Activated T-cell treated with anti-CD3 and anti-CD28 coated beads, Interleukin-2, amount 50 U/mL, for 24 hours (primary cell): ENCODE measurements at regions not wholly inside any gene's neighbourhood (a gene's known extent, or its start where the extent isn't known, plus 50 kb on each side); places are given as distances from the start of the nearest gene placed in this dataset.

Experiments used
- DNase-seq: peaks from one replicate; pipeline ENCODE4 v3.0.0-alpha.2; 2020
- H3K27ac Mint-ChIP-seq: 2 replicates; pipeline ENCODE4 v1.8.0; 2020; ENCODE audit warnings: mild to moderate bottlenecking, mixed read lengths
- H3K27me3 Mint-ChIP-seq: 2 replicates; pipeline ENCODE4 v1.8.0; 2020; ENCODE audit warnings: mixed read lengths
- H3K36me3 Mint-ChIP-seq: 2 replicates; pipeline ENCODE4 v1.8.0; 2020; ENCODE audit warnings: low read depth, mixed read lengths
- H3K4me1 Mint-ChIP-seq: 2 replicates; pipeline ENCODE4 v1.8.0; 2020; ENCODE audit warnings: low read depth, mixed read lengths
- H3K4me3 Mint-ChIP-seq: 2 replicates; pipeline ENCODE4 v1.8.0; 2020; ENCODE audit warnings: mild to moderate bottlenecking, moderate library complexity, mixed read lengths
- H3K9me3 Mint-ChIP-seq: 2 replicates; pipeline ENCODE4 v1.8.0; 2020; ENCODE audit warnings: mixed read lengths

- H3K27ac Mint-ChIP-seq, result no peak overlapping the region
- no peak overlapping the region for H3K4me3 Mint-ChIP-seq
- H3K36me3 Mint-ChIP-seq, result no peaks in the 10 kb centered on the region
- DNase-seq, result no peak
- H3K4me1 Mint-ChIP-seq, result no peaks in the 10 kb centered on the region
- no peaks in the 10 kb centered on the region for H3K27me3 Mint-ChIP-seq
- H3K9me3 Mint-ChIP-seq, result no peaks in the 10 kb centered on the region
These were observed 349.2 kb downstream of the GLRX3 start for GRCh38 chr10:130485236-130485957.

- Mint-ChIP-seq H3K4me3 (no peak overlapping the region), H3K36me3 (no peaks in the 10 kb centered on the region), H3K9me3 (no peaks in the 10 kb centered on the region), H3K27me3 (no peaks in the 10 kb centered on the region), H3K27ac (no peak overlapping the region), H3K4me1 (no peaks in the 10 kb centered on the region)
- no peak for DNase-seq
These were observed 350.0 kb downstream of the GLRX3 start for GRCh38 chr10:130485958-130486895.

GRCh38 chr10:130486906-130487305 lies 350.7 kb downstream of the GLRX3 start:
- Mint-ChIP-seq H3K27me3 (no peaks in the 10 kb centered on the region), H3K4me3 (no peak overlapping the region), H3K27ac (no peak overlapping the region), H3K9me3 (no peaks in the 10 kb centered on the region), H3K36me3 (no peaks in the 10 kb centered on the region), H3K4me1 (no peaks in the 10 kb centered on the region)
- DNase-seq, result no peak

GRCh38 chr10:130487566-130487965 lies 351.4 kb downstream of the GLRX3 start:
- Mint-ChIP-seq H3K36me3 (no peaks in the 10 kb centered on the region), H3K4me1 (no peaks in the 10 kb centered on the region), H3K4me3 (no peak overlapping the region), H3K9me3 (no peaks in the 10 kb centered on the region), H3K27me3 (no peaks in the 10 kb centered on the region), H3K27ac (no peak overlapping the region)
- DNase-seq, result no peak

GRCh38 chr10:130489891-130490290 lies 353.7 kb downstream of the GLRX3 start:
- Mint-ChIP-seq H3K27me3 (no peaks in the 10 kb centered on the region), H3K4me1 (no peaks in the 10 kb centered on the region), H3K9me3 (no peaks in the 10 kb centered on the region), H3K4me3 (no peak overlapping the region), H3K27ac (no peak overlapping the region), H3K36me3 (no peaks in the 10 kb centered on the region)
- DNase-seq, result no peak

GRCh38 chr10:130491011-130491692 lies 355.0 kb downstream of the GLRX3 start:
- no peaks in the 10 kb centered on the region for H3K4me1 Mint-ChIP-seq
- no peak for DNase-seq
- no peaks in the 10 kb centered on the region for H3K9me3 Mint-ChIP-seq
- no peaks in the 10 kb centered on the region for H3K36me3 Mint-ChIP-seq
- H3K27ac Mint-ChIP-seq, result no peak overlapping the region
- H3K27me3 Mint-ChIP-seq, result no peaks in the 10 kb centered on the region
- no peak overlapping the region for H3K4me3 Mint-ChIP-seq

- no peaks in the 10 kb centered on the region for H3K27me3 Mint-ChIP-seq
- H3K36me3 Mint-ChIP-seq, result no peaks in the 10 kb centered on the region
- no peaks in the 10 kb centered on the region for H3K9me3 Mint-ChIP-seq
- DNase-seq, result no peak
- no peaks in the 10 kb centered on the region for H3K4me1 Mint-ChIP-seq
- H3K4me3 Mint-ChIP-seq, result no peak overlapping the region
- H3K27ac Mint-ChIP-seq, result no peak overlapping the region
These were observed 355.5 kb downstream of the GLRX3 start for GRCh38 chr10:130491693-130492050.

- DNase-seq, result no peak
- H3K9me3 Mint-ChIP-seq, result no peaks in the 10 kb centered on the region
- H3K4me1 Mint-ChIP-seq, result no peaks in the 10 kb centered on the region
- H3K4me3 Mint-ChIP-seq, result no peak overlapping the region
- H3K36me3 Mint-ChIP-seq, result no peaks in the 10 kb centered on the region
- H3K27me3 Mint-ChIP-seq, result no peaks in the 10 kb centered on the region
- H3K27ac Mint-ChIP-seq, result no peak overlapping the region
These were observed 356.2 kb downstream of the GLRX3 start for GRCh38 chr10:130492266-130492934.

GRCh38 chr10:130493021-130493420 lies 356.8 kb downstream of the GLRX3 start:
- no peaks in the 10 kb centered on the region for H3K36me3 Mint-ChIP-seq
- no peaks in the 10 kb centered on the region for H3K4me1 Mint-ChIP-seq
- no peaks in the 10 kb centered on the region for H3K9me3 Mint-ChIP-seq
- H3K4me3 Mint-ChIP-seq, result no peak overlapping the region
- H3K27ac Mint-ChIP-seq, result no peak overlapping the region
- DNase-seq, result no peak
- no peaks in the 10 kb centered on the region for H3K27me3 Mint-ChIP-seq

- Mint-ChIP-seq H3K4me3 (no peak overlapping the region), H3K9me3 (no peaks in the 10 kb centered on the region), H3K36me3 (no peaks in the 10 kb centered on the region), H3K4me1 (no peaks in the 10 kb centered on the region), H3K27me3 (no peaks in the 10 kb centered on the region), H3K27ac (no peak overlapping the region)
- no peak for DNase-seq
These were observed 357.4 kb downstream of the GLRX3 start for GRCh38 chr10:130493446-130494145.

- Mint-ChIP-seq H3K4me1 (no peaks in the 10 kb centered on the region), H3K4me3 (no peak overlapping the region), H3K36me3 (no peaks in the 10 kb centered on the region), H3K9me3 (no peaks in the 10 kb centered on the region), H3K27me3 (no peaks in the 10 kb centered on the region), H3K27ac (no peak overlapping the region)
- DNase-seq, result no peak
These were observed 359.1 kb downstream of the GLRX3 start for GRCh38 chr10:130495116-130495862.

- no peak for DNase-seq
- Mint-ChIP-seq H3K36me3 (no peaks in the 10 kb centered on the region), H3K4me1 (no peaks in the 10 kb centered on the region), H3K9me3 (no peaks in the 10 kb centered on the region), H3K4me3 (no peak overlapping the region), H3K27me3 (no peaks in the 10 kb centered on the region), H3K27ac (no peak overlapping the region)
These were observed 359.9 kb downstream of the GLRX3 start for GRCh38 chr10:130495891-130496636.
